ENCODE measurements at regions not wholly inside any gene's neighbourhood (a gene's known extent, or its start where the extent isn't known, plus 50 kb on each side); places are given as distances from the start of the nearest gene placed in this dataset.
A peak's percentile ranks its signal among the peaks of the same experiment; 100 is the strongest.

DNA sequence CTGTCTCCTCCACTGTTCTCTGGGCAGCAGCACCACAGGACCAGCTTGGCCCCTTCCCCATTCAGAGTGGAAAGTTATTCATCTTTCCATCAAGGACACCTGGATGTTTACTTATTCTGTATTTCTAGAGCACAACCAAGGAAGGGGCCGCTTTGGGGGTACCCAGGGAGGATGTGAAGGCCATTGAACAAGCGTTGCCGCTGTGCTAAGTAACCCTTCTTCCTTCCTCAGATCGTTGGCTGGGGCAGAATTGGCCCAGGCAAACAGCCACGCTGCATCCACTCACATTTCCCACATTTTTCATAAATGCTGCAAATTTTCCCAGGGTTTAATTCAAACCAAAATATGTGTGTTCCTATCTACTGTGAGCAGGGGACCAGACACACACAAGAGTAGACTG is 76.2 kb upstream of the NPAS2 start:
- Histone ChIP-seq H3K27me3 (no peaks in the 10 kb centered on the region), H3K4me1 (peaks cover 0 to 3% of the 10 kb centered on the region in 2 donors), H3K4me3 (no peak overlapping the region), H3K36me3 (no peaks in the 10 kb centered on the region), H3K9me3 (no peaks in the 10 kb centered on the region), H3K27ac (no peak overlapping the region)
- DNase-seq, result no peak
- ATAC-seq, result no peak
- intact Hi-C loops (cut with DNase I), result no loop called here
- TF ChIP-seq, protein P1, sequence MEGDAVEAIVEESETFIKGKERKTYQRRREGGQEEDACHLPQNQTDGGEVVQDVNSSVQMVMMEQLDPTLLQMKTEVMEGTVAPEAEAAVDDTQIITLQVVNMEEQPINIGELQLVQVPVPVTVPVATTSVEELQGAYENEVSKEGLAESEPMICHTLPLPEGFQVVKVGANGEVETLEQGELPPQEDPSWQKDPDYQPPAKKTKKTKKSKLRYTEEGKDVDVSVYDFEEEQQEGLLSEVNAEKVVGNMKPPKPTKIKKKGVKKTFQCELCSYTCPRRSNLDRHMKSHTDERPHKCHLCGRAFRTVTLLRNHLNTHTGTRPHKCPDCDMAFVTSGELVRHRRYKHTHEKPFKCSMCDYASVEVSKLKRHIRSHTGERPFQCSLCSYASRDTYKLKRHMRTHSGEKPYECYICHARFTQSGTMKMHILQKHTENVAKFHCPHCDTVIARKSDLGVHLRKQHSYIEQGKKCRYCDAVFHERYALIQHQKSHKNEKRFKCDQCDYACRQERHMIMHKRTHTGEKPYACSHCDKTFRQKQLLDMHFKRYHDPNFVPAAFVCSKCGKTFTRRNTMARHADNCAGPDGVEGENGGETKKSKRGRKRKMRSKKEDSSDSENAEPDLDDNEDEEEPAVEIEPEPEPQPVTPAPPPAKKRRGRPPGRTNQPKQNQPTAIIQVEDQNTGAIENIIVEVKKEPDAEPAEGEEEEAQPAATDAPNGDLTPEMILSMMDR (IDR thresholded peaks at IDR 0.05), result no peak

DNA sequence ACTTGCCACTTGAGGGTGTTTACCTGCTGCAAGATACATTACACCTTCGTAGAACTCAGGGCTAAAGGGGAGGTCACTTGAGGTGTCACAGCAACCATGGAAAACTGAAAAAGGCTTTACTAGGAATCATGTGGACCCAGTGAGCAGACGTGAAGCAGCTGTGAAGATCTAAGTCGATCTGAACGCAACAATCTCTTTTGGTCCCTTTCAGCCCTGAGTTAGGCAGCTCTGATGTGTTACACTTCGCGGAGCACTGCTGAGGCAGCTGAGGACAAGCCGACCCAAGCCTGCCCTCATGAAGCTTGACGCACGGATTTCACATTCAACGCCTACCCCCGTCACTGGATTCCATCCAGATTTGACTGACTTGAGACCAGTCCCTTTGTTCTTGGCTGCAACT is 75.8 kb upstream of the NPAS2 start:
- no peak for ATAC-seq

DNA sequence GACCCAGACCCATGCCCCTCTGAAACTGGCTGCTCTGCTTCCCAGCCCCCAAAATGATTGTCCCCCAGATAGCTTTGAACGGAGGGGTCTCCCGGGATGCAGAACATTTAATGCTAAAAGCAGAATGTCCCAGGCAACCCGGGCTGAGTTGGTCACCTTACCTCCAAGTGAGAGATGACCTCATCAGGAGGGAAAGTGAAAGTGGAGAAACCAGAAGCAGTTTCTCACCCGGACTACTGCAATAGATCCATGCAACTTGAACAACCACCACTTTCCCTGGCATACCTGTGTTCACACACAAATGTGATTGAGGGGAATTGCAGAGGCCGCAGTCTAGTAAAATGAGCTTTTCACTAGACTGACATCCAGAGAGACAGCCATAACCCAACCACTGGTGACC is 75.3 kb upstream of the NPAS2 start:
- H3K36me3 ChIP-seq, result no peaks in the 10 kb centered on the region
- ATAC-seq, result peak; percentile 49
- TF ChIP-seq, protein P1 (IDR thresholded peaks at IDR 0.05), result no peak
- no peak overlapping the region for H3K4me3 ChIP-seq
- no peaks in the 10 kb centered on the region for H3K9me3 ChIP-seq
- H3K27me3 ChIP-seq, result no peaks in the 10 kb centered on the region
- intact Hi-C loops (cut with DNase I), result no loop called here
- no peak for DNase-seq
- H3K4me1 ChIP-seq, result peaks cover 0 to 3% of the 10 kb centered on the region in 2 donors
- H3K27ac ChIP-seq, result no peak overlapping the region

More for the DNA sequence above, 75.8 kb upstream of the NPAS2 start:
- TF ChIP-seq, protein P1 (IDR thresholded peaks at IDR 0.05), result no peak
- no peak overlapping the region for H3K4me3 ChIP-seq
- intact Hi-C loops (cut with DNase I), result no loop called here
- peaks cover 0 to 3% of the 10 kb centered on the region in 2 donors for H3K4me1 ChIP-seq
- H3K36me3 ChIP-seq, result no peaks in the 10 kb centered on the region
- DNase-seq, result no peak
- H3K27ac ChIP-seq, result no peak overlapping the region
- H3K9me3 ChIP-seq, result no peaks in the 10 kb centered on the region
- H3K27me3 ChIP-seq, result no peaks in the 10 kb centered on the region

DNA sequence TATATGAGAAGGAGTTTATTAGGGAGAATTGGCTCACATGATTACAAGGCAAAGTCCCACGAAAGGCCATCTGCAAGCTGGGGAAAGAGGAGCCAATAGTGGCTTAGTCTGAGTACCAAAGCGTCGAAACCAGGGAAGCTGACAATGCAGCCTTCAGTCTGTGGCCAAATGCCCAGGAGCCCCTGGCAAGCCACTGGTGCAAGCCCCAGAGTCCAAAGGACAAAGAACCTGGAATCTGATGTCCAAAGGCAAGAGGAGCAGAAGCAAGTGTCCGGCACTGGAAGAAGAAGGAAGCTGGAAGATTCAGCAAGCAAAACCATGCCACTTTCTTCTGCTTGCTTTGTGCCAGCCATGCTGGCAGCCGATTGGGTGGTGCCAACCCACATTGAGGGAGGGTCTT is 74.3 kb upstream of the NPAS2 start:
- no peak overlapping the region for H3K4me3 ChIP-seq
- intact Hi-C loops (cut with DNase I), result no loop called here
- TF ChIP-seq, protein P1 (IDR thresholded peaks at IDR 0.05), result no peak
- H3K4me1 ChIP-seq, result peaks cover 0 to 3% of the 10 kb centered on the region in 2 donors
- DNase-seq (no peak), ATAC-seq (no peak)
- no peaks in the 10 kb centered on the region for H3K36me3 ChIP-seq
- H3K9me3 ChIP-seq, result no peaks in the 10 kb centered on the region
- H3K27me3 ChIP-seq, result no peaks in the 10 kb centered on the region
- no peak overlapping the region for H3K27ac ChIP-seq

DNA sequence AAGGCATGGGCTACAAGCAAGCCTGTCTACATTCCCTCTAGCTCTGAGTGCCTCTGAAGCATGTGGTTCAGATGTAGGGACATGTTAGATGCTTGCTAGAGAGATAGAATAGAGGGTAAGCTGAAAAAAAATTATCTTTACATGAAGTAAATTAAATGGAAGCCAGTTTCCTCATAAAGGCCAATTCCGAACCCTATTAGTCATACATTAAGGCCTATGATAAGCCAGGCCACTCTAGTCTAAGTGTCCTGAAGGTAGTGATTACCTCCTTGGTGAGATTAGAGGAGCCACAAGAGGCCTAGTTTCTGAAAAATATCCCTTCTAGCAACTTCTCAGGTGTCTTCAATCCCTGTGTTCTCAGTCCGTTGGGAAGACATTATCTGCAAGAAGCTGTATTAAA is 72.4 kb upstream of the NPAS2 start:
- no peaks in the 10 kb centered on the region for H3K36me3 ChIP-seq
- DNase-seq, result no peak
- TF ChIP-seq, protein P1 (IDR thresholded peaks at IDR 0.05), result no peak
- H3K4me1 ChIP-seq, result peaks cover 0 to 3% of the 10 kb centered on the region in 2 donors
- H3K27me3 ChIP-seq, result no peaks in the 10 kb centered on the region
- no peaks in the 10 kb centered on the region for H3K9me3 ChIP-seq
- ATAC-seq, result peak; percentile 26
- H3K4me3 ChIP-seq, result no peak overlapping the region
- no peak overlapping the region for H3K27ac ChIP-seq
- intact Hi-C loops (cut with DNase I), result no loop called here
